Stimulated activated CD4-positive, alpha-beta T cell treated with anti-CD3 and anti-CD28 coated beads, Interleukin-12 subunit alpha, Interleukin-12 subunit beta, amount 100 ng/mL, for 48 hours (primary cell): ENCODE measurements at regions not wholly inside any gene's neighbourhood (a gene's known extent, or its start where the extent isn't known, plus 50 kb on each side); places are given as distances from the start of the nearest gene placed in this dataset.

Experiments used
- DNase-seq, 3 donors: peaks; one replicate each; pipeline ENCODE4 v3.0.0-alpha.2; 2020; ENCODE audit warnings: low read depth in 2 of 3, low spot score in 1 of 3

- no peak for DNase-seq
Observed at GRCh38 chr2:75284345-75284744, 85.0 kb upstream of the TACR1 start.

GRCh38 chr2:75278821-75279379, 79.6 kb upstream of the TACR1 start:
- DNase-seq = no peak

GRCh38 chr2:75278314-75278713, 79.0 kb upstream of the TACR1 start:
- DNase-seq = no peak

- DNase-seq = no peak
Observed at GRCh38 chr2:75277111-75277510, 77.8 kb upstream of the TACR1 start.

- no peak for DNase-seq
Observed at GRCh38 chr2:75276093-75277029, 77.0 kb upstream of the TACR1 start.

- no peak for DNase-seq
Observed at GRCh38 chr2:75274936-75275335, 75.6 kb upstream of the TACR1 start.

- no peak for DNase-seq
Observed at GRCh38 chr2:75268112-75268511, 68.8 kb upstream of the TACR1 start.

GRCh38 chr2:75261923-75262322, 62.6 kb upstream of the TACR1 start:
- DNase-seq = no peak

GRCh38 chr2:75260946-75261345, 61.6 kb upstream of the TACR1 start:
- no peak for DNase-seq

- DNase-seq = no peak
Observed at GRCh38 chr2:75258620-75259019, 59.3 kb upstream of the TACR1 start.

GRCh38 chr2:75256485-75256884, 57.2 kb upstream of the TACR1 start:
- DNase-seq = no peak

- no peak for DNase-seq
Observed at GRCh38 chr2:75253526-75253925, 54.2 kb upstream of the TACR1 start.

GRCh38 chr2:75251896-75252295, 52.6 kb upstream of the TACR1 start:
- no peak for DNase-seq
